Large intestine (tissue), 3 donors: ENCODE measurements at regions not wholly inside any gene's neighbourhood (a gene's known extent, or its start where the extent isn't known, plus 50 kb on each side); places are given as distances from the start of the nearest gene placed in this dataset.

Experiments
- DNase-seq, 2 donors: peaks; one replicate each; pipeline versions ENCODE4 v3.0.0 to v3.0.0-alpha.2; 2013
- H3K27ac ChIP-seq: one replicate; pipeline ENCODE4 v1.5.1; 2013; ENCODE audit warnings: low read length
- H3K27me3 ChIP-seq: 2 replicates; pipeline ENCODE4 v1.6.1; 2013; ENCODE audit warnings: low read length; ENCODE audit not compliant: control insufficient read depth, insufficient read depth
- H3K36me3 ChIP-seq: 2 replicates; pipeline ENCODE4 v1.6.1; 2013; ENCODE audit warnings: low read length; ENCODE audit not compliant: control insufficient read depth, insufficient read depth
- H3K4me1 ChIP-seq: one replicate; pipeline ENCODE4 v1.6.1; 2013; ENCODE audit warnings: low read length; ENCODE audit not compliant: control insufficient read depth, insufficient read depth
- H3K4me3 ChIP-seq: one replicate; pipeline ENCODE4 v1.5.1; 2013; ENCODE audit warnings: low read length
- H3K9me3 ChIP-seq: one replicate; pipeline ENCODE4 v1.6.1; 2013; ENCODE audit warnings: mild to moderate bottlenecking, low read depth, low read length, moderate library complexity; ENCODE audit not compliant: control insufficient read depth
- WGBS: methylation state at CpG from one replicate; pipeline ENCODE4 v1.1.5; 2013; ENCODE audit warnings: low lambda C conversion rate; ENCODE audit not compliant: insufficient coverage; 5-methylcytosine and 5-hydroxymethylcytosine counted together

DNA sequence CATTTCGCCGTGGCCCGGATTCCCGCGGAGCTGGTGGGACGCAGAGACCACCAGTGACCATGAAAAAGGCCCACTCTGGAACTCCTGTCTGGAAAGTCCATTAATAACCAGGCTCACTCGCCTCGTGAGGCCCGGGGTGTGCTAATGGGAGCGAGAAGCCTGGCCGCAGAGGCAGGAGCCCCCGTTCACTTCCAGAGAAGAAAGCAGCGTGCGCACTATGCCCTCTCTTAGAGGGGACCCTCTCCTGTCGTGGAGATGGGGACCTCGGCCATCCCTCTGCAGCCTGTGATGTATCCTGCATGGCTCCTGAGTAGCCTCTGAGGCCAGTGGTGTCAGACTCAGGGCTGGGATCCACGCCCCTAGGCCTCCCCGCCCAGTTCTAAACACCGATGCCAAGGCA lies 134.1 kb upstream of the VRK1 start:
- Histone ChIP-seq H3K36me3 (no peaks in the 10 kb centered on the region), H3K27ac (no peak overlapping the region), H3K27me3 (no peaks in the 10 kb centered on the region), H3K4me1 (peaks cover 39% of the 10 kb centered on the region), H3K9me3 (peaks cover 4% of the 10 kb centered on the region), H3K4me3 (no peak overlapping the region)
- DNase-seq = no peak
- WGBS = no CpG with 5 or more reads among the region's 19 CpGs

DNA sequence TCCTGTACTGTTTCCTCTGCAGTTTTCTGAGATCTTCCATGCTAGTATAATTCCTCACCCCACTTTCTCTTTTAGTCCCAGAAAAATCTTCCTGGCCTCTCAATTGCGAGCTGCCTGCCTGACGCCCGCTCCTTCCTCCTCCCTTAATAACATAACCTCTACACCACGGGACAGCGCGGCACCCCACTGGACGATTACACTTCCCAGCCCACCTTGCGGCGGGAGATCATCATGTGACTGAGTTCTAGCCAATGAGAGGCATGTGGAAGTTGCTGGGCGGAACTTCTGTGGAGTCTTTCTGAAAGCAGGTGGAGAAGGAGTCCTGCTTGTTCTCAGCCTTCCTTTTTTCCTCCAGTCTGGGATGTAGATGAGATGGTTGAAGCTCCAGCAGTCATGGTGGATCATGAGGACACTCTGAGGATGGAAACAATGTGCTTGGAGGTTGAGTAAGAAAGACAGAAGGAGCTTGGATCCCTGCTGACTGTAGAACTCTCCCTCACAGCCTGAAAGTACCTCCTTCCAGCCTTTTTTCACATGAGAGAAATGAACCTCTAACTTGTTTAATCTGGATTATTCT lies 133.6 kb upstream of the VRK1 start:
- DNase-seq = no peak
- no CpG with 5 or more reads among the region's 10 CpGs for WGBS
- Histone ChIP-seq H3K9me3 (peaks cover 4% of the 10 kb centered on the region), H3K27ac (no peak overlapping the region), H3K36me3 (no peaks in the 10 kb centered on the region), H3K4me1 (peaks cover 39% of the 10 kb centered on the region), H3K27me3 (no peaks in the 10 kb centered on the region), H3K4me3 (no peak overlapping the region)

DNA sequence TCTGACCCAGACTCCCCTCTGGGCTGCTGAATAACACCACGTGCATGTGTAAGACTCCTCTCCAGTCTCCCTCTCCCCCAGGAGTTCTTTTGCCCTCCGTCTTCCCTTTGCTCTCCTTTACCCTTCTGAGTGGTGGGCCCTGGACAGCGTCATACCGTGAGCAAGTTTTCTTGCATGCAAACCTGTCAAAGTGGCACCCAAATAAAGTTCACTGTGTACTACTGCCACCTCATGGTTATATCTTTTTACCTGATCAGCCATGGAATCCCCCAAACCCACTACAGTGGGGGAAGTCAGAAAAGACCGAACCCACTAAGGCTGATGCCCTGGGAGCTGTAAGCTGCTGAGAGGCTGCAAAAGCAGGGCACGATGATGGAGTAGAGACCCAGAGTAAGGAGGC lies 131.1 kb upstream of the VRK1 start:
- peaks cover 4% of the 10 kb centered on the region for H3K9me3 ChIP-seq
- H3K4me3 ChIP-seq = no peak overlapping the region
- no peak overlapping the region for H3K27ac ChIP-seq
- WGBS = 90% methylated on average over 2 of the region's 6 CpGs
- H3K4me1 ChIP-seq = peaks cover 20% of the 10 kb centered on the region
- H3K27me3 ChIP-seq = no peaks in the 10 kb centered on the region
- no peaks in the 10 kb centered on the region for H3K36me3 ChIP-seq
- DNase-seq = no peak

DNA sequence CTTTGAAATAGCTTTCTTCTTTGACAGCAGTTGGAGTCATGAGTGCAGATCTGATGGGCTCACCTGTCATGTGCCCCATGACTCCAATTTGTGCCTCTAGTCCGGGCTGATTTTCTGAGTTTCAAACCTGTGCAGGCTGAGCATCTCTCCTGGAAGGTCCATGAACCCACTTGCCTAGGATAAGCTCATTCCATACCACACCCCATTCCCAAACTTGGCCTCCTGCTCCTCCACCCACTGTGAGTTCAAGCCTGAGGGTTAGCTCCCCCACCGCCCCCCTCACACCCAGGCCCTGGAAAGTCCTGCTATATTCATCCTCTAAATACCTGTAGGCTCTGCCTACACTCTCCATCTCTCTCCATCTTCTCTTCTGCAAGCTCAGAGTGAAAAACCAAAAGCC lies 126.8 kb upstream of the VRK1 start:
- Histone ChIP-seq H3K27ac (no peak overlapping the region), H3K27me3 (no peaks in the 10 kb centered on the region), H3K36me3 (no peaks in the 10 kb centered on the region), H3K4me1 (no peaks in the 10 kb centered on the region), H3K4me3 (no peak overlapping the region), H3K9me3 (no peaks in the 10 kb centered on the region)
- no peak for DNase-seq
- no CpG with 5 or more reads among the region's 2 CpGs for WGBS

DNA sequence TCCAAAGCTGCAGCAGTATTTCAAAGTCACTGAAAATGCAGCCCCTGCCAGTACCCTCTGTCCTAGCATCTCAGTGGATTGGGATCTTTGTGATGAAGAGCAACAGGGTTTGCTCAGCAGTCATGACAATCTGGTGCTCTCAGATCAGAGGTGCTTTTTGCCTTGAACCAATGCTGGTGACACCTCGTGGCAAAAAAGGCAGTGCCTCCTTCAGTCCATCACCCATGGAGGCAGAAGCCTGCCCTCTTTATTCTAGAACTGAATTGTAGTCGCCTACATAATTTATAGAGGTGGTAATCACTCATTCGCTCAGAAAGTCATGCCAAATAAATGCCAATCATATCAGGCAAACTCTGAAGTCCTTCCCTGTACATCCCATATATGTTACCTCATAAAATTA lies 126.0 kb upstream of the VRK1 start:
- 100% methylated on average over 2 of the region's 3 CpGs for WGBS
- Histone ChIP-seq H3K27me3 (no peaks in the 10 kb centered on the region), H3K4me1 (no peaks in the 10 kb centered on the region), H3K4me3 (no peak overlapping the region), H3K9me3 (no peaks in the 10 kb centered on the region), H3K27ac (no peak overlapping the region), H3K36me3 (no peaks in the 10 kb centered on the region)
- DNase-seq = no peak

DNA sequence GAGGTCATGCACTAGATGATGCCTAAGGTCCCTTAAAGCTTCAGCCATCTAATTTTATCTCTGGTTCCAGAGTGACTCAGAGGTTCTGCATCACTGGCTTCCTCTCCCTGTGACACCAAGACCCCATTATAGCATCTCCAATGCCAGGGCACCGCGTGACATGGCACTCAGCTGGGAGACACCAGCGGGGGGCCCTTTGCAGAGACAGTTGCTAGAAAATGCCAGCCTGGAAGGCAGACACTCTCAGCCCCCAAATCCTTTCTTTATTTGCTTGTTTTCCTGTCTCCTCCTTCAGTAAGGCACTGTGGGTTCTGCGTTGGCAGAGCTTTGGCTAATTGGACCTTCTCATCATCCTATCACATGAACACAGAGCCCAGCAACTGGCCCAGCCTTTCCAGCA lies 123.5 kb upstream of the VRK1 start:
- DNase-seq = no peak
- Histone ChIP-seq H3K4me1 (no peaks in the 10 kb centered on the region), H3K27me3 (no peaks in the 10 kb centered on the region), H3K4me3 (no peak overlapping the region), H3K27ac (no peak overlapping the region), H3K9me3 (no peaks in the 10 kb centered on the region), H3K36me3 (no peaks in the 10 kb centered on the region)
- WGBS = no CpG with 5 or more reads among the region's 4 CpGs

DNA sequence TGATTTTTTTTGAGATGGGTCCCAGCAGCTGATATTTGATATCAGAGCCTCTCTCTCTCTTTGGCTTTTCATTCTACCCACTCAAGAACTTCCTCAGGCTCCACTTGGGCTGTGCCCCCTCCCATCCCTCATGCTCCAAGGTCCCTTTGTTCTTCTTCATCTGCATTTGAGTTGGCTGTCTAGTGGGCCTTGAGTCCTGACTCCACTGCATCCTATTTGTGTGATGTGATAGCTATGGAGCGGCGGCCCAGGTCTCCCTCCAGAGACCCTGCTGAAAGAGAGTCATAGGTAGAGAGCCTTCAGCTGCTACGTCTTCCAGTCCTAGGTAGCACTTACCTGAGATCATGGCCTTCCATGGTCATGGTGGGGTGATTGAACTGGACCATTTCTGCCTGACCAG lies 123.1 kb upstream of the VRK1 start:
- whole genome bisulfite sequencing = no CpG with 5 or more reads among the region's 3 CpGs

DNA sequence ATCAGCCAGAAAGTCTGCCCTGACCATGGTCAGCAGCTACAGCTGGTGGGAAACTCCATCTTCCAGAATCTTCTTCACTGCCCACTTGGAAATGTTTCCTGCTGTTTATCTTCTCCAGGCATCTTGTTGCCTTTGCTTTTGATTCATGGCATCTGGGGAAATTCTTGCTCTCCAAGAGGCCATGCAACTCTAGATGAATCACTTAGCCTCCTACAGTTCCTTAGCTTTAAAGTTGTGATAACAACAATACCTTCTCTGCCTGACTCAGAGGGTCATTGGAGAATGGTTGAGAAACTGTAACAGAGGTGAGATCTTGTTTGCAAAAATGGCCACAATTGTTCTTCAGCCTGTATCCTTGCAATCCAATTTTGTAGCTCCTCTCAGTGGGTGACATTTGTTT lies 121.0 kb upstream of the VRK1 start:
- Histone ChIP-seq H3K27me3 (peaks cover 2% of the 10 kb centered on the region), H3K4me1 (no peaks in the 10 kb centered on the region), H3K9me3 (no peaks in the 10 kb centered on the region), H3K36me3 (no peaks in the 10 kb centered on the region), H3K4me3 (no peak overlapping the region), H3K27ac (no peak overlapping the region)
- no peak for DNase-seq

More for the DNA sequence above, 123.1 kb upstream of the VRK1 start:
- Histone ChIP-seq H3K4me3 (no peak overlapping the region), H3K4me1 (no peaks in the 10 kb centered on the region), H3K27ac (no peak overlapping the region), H3K9me3 (no peaks in the 10 kb centered on the region), H3K27me3 (no peaks in the 10 kb centered on the region), H3K36me3 (no peaks in the 10 kb centered on the region)
- DNase-seq = no peak

DNA sequence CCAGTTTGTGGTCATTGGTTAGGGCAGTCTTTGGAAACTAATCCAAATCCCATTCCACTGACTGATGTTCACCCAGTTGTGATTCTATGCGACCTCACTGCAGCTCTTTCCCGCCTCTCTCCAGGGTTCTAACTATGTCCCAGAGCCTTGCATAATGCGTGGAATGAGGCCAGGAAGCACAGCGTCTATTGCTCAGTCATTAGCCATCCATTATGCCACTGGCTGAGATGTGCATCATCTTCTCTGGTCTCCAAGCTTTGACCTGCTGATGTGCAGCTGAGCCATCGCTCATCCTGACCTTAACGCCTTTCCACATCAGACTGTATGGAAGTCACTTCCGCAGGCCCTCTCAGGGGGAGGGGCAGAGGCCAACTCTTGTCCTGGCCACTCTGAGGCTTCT lies 115.4 kb upstream of the VRK1 start:
- no peak for DNase-seq
- Histone ChIP-seq H3K4me3 (no peak overlapping the region), H3K9me3 (no peaks in the 10 kb centered on the region), H3K27me3 (peaks cover 8% of the 10 kb centered on the region), H3K4me1 (no peaks in the 10 kb centered on the region), H3K36me3 (no peaks in the 10 kb centered on the region), H3K27ac (no peak overlapping the region)
- WGBS = 93% methylated on average over 3 of the region's 7 CpGs

DNA sequence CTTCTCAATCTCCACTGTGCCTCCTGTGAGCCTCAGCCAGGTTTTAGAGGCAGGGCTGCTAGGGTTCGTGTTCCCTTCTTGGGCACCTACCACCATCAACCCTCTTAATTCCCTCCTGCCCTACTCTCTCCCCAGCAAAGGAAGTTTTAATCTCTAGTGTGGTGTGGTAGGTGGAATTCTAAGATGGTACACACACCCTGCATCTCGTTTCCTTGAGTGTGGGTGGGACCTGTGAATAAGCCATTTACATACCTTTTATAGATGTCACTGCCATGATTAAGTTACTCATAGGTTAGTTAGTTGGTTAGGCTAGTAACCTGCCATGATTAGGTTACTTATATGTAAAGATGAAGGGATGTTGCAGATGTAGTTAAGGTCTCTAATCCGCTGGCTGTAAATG lies 114.8 kb upstream of the VRK1 start:
- DNase-seq = no peak
- no peak overlapping the region for H3K27ac ChIP-seq
- no CpG with 5 or more reads among the region's 3 CpGs for WGBS
- peaks cover 8% of the 10 kb centered on the region for H3K27me3 ChIP-seq
- H3K9me3 ChIP-seq = no peaks in the 10 kb centered on the region
- no peaks in the 10 kb centered on the region for H3K4me1 ChIP-seq
- H3K36me3 ChIP-seq = no peaks in the 10 kb centered on the region
- H3K4me3 ChIP-seq = no peak overlapping the region

DNA sequence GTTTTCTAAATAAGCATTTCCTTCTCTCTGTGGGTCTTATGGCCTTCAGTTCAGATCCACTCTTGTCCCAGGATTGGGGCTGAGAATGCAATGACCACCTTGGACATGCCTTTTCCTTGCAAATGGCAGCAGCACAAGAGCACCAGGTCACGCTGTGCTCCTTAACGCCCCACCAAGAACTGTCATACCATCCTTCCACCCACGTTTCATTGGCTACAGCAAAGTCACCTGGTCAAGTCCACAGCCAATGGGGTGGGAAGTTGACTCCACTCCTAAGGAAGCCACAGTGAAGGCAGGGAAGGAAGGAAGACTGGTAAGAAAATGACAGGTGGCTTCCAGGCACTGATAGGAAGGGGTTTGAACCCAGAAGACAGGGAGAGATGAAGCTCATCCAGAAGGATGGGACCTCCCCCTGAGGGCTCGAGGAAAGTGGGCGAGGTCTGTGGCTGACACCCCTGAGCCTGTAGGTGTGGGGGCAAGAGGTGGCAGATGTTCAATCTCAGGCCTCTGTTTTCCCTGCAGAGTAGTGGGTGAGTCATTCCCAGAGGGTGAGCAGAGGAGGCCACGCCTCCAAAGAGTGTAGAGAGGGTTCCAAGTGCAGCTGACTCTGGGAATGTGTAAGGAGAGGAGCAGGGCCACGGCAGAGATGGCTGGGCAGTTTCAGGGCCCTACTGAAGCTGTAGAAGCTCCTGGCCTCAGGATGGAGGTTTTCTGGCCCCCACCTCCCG lies 113.5 kb upstream of the VRK1 start:
- Histone ChIP-seq H3K27ac (no peak overlapping the region), H3K4me3 (no peak overlapping the region), H3K36me3 (no peaks in the 10 kb centered on the region), H3K4me1 (no peaks in the 10 kb centered on the region), H3K27me3 (peaks cover 8% of the 10 kb centered on the region), H3K9me3 (no peaks in the 10 kb centered on the region)
- DNase-seq = no peak
- no CpG with 5 or more reads among the region's 8 CpGs for WGBS
